GM18868 (cell line): ENCODE measurements at regions not wholly inside any gene's neighbourhood (a gene's known extent, or its start where the extent isn't known, plus 50 kb on each side); places are given as distances from the start of the nearest gene placed in this dataset.
"Not testable (repeated sequence)": the region's sequence is repeated elsewhere in the genome, so short reads cannot be mapped to it uniquely, and the experiment has no call there.

Source experiments
- ATAC-seq: cut with Tn5 transposase; IDR thresholded peaks from one replicate; pipeline ENCODE4 v1.9.1; 2021; ENCODE audit warnings: mild to moderate bottlenecking, moderate library complexity; ENCODE audit not compliant: unreplicated experiment

DNA sequence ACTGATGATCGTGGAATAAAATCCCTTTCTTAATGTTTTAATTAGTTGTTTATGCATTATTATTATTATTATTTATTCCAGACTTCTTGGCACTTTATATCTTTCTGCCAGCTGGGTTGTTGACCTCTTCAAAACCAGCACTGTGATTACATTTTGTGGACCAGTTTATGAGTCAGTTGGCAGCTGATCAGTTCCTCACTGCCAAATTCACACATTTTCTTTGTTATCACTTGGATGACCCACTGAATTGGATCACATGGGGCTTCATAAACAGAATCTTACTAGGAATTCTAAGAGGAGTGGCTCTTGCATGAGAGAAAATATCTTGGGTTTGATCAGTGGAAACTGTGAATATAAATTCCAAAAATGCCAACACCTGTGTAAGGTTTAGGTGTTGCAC, 321.8 kb upstream of the SPRED2 start:
- no peak for ATAC-seq

DNA sequence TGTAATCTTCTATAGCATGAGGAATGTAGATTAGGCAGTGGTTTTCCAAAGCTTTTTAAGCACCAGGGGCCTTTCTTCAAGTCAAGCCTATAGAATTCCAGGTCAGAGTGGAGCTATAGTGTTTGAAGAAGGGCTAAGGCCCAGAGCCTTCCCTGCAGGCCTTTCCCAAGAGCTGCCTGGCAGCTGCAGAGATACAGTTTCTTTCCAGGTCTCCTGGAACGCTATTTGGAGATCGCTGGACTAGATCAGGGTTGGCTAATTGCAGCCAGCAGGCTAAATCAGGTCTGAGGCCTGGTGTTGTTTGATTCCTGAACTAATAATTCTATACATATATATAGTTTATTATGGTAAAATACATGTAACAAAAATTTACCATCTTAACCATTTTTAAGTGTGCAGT, 319.0 kb upstream of the SPRED2 start:
- ATAC-seq = no peak

DNA sequence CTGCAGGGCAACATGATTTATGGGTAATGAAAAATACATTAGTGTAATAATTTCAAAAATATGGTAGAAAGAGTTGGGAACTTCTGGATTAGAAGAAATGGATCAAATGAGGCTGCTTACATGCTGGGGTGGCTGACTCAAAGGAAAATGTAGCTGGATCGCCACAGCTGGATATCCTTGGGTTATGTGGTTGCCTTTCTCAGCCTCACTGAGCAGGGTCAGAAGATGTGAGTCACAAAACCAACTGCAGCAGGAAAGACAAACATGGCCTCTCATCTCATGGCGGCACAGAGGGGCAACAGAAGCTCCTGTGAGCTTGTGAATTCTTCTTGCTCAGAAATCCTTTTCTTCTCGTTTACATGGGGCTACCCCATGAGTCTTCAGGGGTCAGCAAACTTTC, 317.1 kb upstream of the SPRED2 start:
- ATAC-seq = no peak

DNA sequence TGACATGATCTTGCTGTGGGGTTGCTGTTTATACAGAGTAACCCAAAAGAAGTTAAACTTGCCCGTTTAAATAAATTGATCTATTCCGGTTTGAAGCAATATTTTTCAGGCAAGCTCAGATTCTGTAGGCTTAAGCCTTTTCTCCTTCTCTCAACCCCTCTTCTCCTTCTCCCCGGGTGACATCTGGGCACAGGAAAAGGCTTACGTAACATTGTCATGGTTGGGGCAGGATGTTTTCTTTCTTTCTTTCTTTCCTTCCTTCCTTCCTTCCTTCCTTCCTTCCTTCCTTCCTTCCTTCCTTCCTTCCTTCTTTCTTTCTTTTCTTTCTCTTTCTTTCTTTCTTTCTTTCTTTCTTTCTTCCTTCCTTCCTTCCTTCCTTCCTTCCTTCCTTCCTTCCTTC, 315.5 kb upstream of the SPRED2 start:
- ATAC-seq = not testable (repeated sequence)

DNA sequence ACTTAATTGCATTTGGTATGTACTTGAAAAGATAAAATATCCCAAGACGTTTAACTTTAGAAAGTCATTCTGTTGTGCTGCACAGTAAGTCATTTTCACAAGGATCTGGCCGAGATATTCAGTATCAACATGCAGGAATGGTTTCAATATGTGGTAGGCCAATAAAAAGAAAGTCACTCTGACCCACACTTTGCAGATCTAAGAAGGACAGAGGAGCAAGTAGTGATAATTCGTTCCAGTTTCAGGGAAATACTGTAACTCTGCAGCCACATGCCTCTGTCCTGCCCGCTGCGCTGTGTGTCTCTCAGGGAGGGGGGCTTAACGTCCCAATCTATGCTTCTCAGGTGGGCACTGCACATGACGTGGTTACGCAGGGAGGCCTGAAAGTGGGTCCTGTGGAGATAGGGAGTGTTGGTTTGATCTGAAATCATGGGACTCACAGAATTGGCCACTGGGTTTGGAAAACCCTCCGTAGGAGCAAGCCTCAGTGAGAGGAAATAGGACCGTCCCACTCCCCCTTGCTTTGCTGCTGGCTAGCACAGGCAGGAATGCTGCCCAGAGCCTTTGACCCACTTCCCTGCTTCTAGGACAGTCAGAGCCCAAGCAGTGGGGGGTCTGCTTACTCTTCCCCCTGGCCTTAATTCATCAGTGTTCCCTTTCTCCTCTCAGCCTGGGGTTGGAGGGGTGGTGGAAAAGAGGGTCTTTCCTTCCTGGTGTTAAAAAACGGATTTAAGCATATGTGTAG, 314.7 kb upstream of the SPRED2 start:
- no peak for ATAC-seq

DNA sequence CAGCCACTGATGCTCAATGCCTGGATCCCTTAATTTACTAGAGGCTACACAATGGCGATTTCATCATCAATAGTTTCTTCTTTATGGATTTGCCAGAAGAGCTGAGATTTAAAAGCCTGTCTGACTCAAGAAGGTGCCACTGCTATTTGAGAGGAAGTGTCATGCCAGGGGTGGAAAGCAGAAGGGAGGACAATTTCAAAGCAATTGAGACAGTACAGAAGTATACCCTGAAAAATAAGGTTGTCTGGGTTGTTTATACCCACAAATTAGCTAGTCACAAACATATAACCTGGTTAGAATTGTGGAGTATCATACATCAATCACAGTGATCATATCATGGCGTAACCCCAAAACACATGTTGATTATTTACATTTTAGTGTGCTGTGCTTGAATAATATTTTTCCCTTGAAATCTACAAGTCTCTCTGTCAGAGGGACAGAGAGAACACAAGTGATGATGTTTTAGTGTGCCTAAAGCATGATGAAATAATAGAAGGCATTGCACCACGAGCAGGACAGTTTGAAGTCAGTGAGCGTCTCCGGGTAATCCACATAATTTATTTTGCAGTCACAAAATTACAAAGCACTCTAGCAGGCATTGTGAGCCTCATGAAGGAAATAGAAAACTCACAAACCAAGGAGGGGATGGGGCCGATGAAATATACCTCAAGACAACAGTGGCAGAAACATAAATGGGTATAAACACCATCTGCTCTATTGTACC, 312.2 kb upstream of the SPRED2 start:
- ATAC-seq = no peak

DNA sequence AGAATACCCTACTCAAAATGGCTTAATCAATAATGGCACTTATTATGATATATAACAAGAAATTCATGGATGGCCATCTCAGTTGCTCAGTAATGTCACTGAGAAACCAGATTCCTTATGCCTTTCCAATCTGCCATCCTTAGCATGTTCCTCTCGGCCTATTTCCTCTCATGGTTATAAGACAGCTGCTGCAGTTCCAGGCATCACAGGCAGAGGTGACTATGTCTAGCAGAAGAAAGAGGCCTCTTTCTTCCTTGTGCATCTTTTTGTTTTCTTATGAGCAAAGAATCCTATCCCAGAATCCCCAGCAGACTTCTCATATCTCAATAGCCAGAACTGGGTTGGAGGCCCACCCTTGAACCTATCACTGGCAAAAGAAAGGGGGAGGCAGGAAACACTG, 310.6 kb upstream of the SPRED2 start:
- ATAC-seq = no peak

DNA sequence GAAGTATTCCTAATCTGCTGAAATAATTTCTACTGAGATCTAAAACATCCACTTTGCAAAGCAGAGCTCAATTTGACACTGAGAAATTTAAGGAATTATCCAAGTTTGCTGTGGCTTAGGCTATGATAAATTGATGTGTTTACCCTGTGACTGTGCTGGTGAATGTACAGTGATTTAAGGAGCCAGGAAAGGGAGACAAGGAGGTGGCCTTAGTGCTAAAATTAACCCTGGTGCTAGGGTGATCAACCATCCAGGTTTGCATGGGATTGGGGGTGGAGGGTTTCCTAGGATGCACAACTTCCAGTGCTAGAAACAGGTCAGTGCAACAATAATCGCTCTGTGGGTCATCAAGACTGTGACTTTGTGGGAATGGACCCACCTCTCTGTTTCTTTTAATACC, 307.5 kb upstream of the SPRED2 start:
- ATAC-seq = no peak

DNA sequence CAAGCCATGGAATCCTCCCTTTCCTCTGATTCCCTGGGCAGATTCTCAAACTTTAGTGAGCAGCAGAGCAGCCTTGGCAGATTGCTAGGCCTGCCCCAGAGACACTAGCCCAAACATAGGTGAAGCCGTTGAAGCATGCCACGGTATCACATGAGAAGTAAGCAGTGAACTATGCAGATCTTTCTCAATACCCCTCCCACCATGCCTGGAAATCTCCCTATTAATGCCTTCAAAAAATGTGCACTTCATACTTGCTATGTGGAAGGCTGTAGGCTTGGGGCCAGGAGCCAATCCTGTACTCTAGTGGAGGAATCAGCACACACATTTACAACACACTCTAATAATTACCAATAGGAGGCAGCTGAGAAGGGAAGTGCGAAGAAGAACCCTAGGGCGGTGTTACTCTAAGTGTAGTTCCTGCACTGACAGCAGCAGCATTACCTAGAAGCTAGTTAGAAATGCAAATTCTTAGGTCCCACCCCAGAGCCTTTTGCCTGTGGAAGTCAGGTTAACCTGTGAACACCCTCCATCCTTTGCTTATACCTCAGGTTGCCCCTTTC, 305.1 kb upstream of the SPRED2 start:
- no peak for ATAC-seq

DNA sequence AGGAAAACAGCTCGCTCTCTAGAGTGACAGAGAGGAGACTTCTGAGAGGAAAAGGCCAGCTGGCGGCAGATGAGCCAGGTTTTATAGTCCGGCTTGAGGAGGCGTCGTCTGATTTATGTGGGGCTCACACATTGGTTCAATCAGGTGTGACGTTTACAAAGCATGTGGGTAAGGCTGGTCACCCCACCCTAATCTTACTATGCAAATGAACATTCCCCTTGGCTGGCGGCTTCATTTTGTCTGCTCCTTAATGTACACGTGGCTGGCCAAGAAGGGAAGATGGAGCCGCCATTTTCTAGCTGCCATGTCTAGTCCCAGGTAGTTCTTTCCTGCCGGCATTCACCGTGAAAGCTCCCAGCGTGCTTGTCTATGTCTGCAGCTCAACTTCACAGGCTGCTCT, 299.1 kb upstream of the SPRED2 start:
- no peak for ATAC-seq

DNA sequence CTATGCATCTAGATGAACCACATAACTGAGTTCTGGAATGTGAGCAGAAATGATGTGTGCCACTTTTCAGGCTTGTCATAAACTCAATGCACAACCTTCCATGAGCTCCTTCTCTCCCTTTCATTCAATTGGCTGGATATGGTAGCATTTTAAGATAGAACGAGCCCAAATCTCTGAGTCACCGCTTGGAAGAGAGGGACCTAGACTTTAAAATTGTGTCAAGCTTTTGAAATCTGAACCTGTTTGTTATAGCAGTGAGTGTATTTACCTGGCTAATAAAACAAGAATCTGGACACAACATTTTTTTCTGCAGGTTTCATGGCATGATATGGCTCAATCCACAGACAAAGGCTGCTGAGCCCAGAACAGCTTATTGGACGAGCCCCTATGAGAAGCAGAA, 297.8 kb upstream of the SPRED2 start:
- ATAC-seq = no peak

DNA sequence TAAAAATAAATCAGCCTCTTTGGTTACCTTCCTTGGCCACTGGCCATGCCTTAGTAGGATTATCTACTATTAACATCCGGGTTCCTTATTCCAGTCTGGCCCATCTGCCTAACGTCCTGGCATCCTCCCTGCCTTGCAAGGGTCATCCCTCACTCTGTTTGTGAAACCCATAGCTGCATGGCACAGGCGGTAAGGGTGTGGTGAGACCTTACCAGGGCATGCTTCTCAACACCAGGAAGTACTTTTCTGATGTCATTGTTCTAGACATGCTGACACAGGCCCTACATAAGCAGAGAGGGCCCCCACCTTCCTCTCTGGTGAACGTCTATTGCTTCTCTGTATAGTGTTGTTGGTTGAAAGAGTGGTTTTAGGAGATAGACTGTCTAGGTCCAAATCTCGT, 296.8 kb upstream of the SPRED2 start:
- no peak for ATAC-seq

DNA sequence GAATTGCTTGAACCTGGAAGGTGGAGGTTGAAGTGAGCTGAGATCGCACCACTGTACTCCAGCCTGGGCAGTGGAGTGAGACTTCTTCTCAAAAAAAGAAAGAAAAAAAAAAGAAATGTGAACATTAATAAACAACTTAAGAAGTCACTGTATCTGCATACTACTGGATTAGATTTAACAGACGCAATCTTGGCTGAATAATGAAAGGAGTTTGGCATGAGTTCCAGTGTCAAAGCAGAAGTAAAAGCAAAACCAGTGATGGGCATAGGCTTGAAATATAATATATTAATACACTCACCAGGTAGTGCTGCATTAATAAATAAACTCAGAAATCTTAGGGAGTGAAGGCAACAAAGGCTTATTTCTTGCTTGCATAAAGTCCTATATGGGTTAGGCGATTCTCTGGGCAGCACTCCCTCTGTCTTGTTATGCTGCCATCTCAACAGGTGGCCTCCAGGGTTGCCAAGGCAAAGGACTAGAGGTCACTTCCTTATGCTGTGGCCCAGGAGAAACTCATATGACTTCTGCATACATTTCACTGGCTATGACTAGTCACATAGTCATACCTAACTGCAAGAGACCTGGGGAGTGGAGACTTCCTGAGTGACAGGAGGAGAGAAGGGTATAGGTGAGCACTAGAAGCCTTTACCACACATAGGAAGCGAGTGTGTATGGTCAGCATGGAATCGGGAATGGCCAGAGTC, 296.2 kb upstream of the SPRED2 start:
- ATAC-seq = no peak

DNA sequence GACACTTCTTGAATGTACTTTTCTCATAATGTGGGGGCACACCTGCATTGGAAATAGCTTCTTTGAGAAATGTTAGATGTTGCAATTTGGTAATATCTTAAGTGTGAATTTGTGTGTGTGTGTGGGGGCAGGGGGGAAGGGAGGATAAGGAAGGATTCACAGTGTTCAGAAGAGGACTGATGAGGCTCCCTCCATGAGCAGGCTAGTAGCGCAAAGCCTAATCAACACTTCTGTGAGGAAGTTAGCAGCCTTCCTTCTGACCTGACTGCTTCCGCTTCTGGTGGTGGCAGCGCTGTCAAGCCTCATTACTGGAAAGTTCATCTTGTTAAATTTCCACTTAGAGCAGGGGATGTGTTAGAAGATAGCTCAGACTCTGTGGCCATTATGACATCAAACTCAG, 295.4 kb upstream of the SPRED2 start:
- ATAC-seq = no peak

DNA sequence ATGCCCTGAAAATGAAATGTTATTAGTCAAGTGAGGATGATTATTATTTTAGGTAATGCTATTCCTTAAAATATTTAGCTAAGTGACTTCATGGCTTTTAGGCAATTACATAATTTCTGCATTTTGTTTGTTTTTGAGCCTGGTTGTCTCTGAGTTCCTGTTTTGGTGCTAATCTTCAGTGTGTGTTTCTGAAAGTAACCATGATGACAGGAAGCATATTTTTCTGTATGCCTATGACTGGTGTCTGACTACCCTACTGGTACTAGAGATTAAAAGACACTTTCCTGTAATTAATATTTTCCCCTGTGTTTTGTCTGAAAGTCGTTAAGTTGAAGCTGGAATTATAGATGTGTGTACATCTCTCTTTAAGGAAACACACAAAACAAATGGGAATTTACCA, 295.0 kb upstream of the SPRED2 start:
- no peak for ATAC-seq

DNA sequence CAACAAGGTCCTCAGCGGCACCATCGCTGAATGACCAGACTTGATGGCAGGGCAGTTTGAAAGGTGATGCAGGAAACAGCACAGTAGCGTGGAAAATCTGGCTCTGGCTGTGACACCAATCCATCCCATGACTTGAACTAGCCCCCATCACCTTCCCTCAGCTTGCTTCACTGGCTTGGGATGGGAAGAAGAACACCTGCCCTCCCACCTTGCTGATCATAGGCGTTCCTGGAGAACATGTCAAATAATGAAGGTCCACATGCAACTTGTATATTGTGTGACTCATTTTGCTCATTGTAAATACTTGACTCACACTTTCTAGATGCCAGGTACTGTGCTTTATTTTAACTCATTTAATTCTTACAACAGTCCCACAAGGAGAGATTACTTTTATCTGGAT, 292.4 kb upstream of the SPRED2 start:
- no peak for ATAC-seq

DNA sequence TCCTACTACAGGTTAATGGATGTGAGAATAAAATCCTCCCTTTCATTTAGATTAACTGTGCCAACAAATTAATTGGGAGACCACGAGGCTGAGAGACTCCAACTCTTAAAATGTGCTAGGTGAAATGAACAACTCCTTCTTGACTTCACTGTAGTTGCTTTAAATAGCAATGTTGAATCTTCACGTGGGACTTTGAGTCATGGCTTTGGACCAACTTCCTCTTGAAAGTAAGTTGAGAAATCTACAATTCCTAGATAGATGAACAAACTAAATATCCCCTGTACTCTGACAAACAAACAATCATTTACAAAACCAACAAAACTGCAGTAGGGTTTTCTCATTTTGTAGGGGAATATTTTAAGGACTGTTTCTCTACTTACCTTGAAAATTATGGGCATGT, 291.9 kb upstream of the SPRED2 start:
- ATAC-seq = no peak

DNA sequence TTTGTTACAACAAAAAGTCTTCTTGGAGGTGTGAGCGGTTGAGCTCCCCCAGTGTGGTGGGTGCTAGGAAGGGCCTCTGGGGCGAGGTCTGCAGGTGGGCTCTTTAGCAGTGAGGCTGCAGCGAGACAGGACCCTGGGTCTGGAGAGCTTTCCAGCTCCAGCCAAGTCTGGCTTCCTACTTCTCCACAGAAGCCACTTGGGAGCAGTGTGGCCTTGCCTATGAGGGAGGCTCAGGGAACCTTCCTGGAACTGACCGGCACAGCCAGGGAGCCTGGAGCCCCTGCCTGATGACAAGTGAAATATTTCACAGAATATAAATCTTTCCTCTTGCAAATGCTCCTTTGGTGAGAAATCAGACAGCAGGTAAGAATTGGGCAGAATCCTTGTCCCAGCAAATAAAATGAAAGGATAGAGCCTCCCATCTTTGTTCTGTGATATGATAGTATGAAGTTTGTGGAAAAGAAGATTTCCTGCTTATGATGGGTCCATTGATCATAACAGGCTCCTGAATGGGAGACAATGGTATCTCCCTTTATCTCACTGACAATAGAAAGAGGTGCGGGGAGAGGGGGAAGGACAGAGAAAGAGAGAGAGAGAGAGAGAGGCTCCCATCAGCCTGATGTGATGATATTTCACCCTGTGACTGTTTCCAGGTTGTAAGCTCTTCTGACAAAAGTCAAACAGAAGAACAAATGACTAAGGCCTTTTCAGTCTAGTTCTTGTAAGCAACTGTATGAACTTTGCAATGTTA, 289.8 kb upstream of the SPRED2 start:
- no peak for ATAC-seq

DNA sequence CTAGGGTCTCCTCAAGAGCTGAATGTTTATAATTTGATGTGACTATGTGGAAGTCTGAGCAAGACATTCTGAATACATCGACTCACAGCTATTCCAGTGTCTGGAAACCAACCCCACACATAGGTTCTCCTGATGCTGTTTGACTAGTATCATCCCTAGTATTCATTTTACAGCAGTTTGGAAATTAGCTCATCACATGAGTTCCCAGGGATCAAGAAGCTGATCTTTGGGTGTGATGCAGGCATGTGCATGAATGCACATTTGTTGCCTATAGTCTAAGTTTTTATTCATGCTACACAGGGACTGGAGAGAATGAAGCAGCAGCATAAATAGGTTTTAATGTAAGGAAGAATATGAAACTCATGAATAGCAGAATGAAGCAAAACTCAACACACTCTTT, 284.3 kb upstream of the SPRED2 start:
- no peak for ATAC-seq

DNA sequence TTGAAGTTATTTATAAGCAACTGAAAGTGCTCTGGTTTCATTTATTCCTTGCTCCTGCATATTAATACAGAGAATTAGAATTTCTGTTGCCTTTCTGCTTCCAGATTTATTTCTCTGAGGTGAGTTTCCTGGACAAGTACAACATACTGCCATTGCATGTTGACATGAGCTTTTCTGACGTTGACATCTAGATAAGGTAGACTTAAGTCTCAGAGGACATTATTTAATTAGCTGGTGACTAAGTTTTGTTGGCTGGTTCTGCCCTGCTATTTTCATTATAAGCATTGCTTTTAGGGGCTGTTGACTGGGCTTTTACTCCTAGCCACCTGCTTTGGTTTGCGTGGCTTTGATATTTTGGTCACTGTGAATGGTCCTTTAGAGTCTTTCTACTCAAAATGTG, 282.9 kb upstream of the SPRED2 start:
- ATAC-seq = no peak

DNA sequence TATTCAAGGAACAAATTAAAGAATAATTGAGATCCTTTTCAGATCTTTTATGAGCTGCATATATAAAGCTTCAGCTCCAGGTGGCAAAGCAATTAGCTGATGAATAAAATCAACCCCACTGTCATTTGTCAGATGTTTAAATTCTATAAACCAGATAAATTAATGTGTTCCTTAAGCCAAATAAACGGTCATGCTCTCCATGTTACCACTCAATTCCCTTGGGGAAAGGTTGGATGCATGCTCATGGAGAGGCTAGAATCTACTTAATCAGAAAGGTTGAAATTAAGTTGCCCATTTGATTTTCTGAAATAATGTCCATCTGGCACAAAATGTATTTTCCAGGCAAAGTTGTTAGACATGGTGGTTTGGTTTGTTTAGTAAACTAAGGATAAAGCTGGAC, 282.5 kb upstream of the SPRED2 start:
- no peak for ATAC-seq
